GM18498 (cell line): ENCODE measurements at regions not wholly inside any gene's neighbourhood (a gene's known extent, or its start where the extent isn't known, plus 50 kb on each side); places are given as distances from the start of the nearest gene placed in this dataset.

ENCODE experiments used
- ATAC-seq: cut with Tn5 transposase; IDR thresholded peaks from one replicate; pipeline ENCODE4 v1.9.1; 2021; ENCODE audit warnings: mild to moderate bottlenecking, moderate library complexity; ENCODE audit not compliant: unreplicated experiment

- no peak for ATAC-seq
These were observed 132.2 kb downstream of the FOXL1 start for GRCh38 chr16:86710602-86710950.

GRCh38 chr16:86712158-86713009 lies 134.0 kb downstream of the FOXL1 start:
- ATAC-seq = no peak

- no peak for ATAC-seq
These were observed 134.8 kb downstream of the FOXL1 start for GRCh38 chr16:86713021-86713631.

- no peak for ATAC-seq
These were observed 135.8 kb downstream of the FOXL1 start for GRCh38 chr16:86714166-86714565.

- ATAC-seq = no peak
These were observed 138.3 kb downstream of the FOXL1 start for GRCh38 chr16:86716649-86717048.

- ATAC-seq = no peak
These were observed 139.8 kb downstream of the FOXL1 start for GRCh38 chr16:86718118-86718517.

GRCh38 chr16:86722970-86723369 lies 144.6 kb downstream of the FOXL1 start:
- no peak for ATAC-seq

- ATAC-seq = no peak
These were observed 145.3 kb downstream of the FOXL1 start for GRCh38 chr16:86723689-86724088.

GRCh38 chr16:86725401-86725800 lies 147.1 kb downstream of the FOXL1 start:
- ATAC-seq = no peak

- no peak for ATAC-seq
These were observed 148.0 kb downstream of the FOXL1 start for GRCh38 chr16:86726340-86726739.

- ATAC-seq = no peak
These were observed 148.8 kb downstream of the FOXL1 start for GRCh38 chr16:86727131-86727530.

GRCh38 chr16:86727632-86728031 lies 149.3 kb downstream of the FOXL1 start:
- no peak for ATAC-seq

- ATAC-seq = no peak
These were observed 151.3 kb downstream of the FOXL1 start for GRCh38 chr16:86729686-86730085.

- no peak for ATAC-seq
These were observed 151.7 kb downstream of the FOXL1 start for GRCh38 chr16:86730086-86730485.

GRCh38 chr16:86730597-86730996 lies 152.2 kb downstream of the FOXL1 start:
- no peak for ATAC-seq

GRCh38 chr16:86732621-86733295 lies 154.4 kb downstream of the FOXL1 start:
- no peak for ATAC-seq

GRCh38 chr16:86733546-86734254 lies 155.4 kb downstream of the FOXL1 start:
- ATAC-seq = no peak

- no peak for ATAC-seq
These were observed 156.5 kb downstream of the FOXL1 start for GRCh38 chr16:86734543-86735460.

- no peak for ATAC-seq
These were observed 157.4 kb downstream of the FOXL1 start for GRCh38 chr16:86735727-86736126.

- ATAC-seq = no peak
These were observed 158.2 kb downstream of the FOXL1 start for GRCh38 chr16:86736502-86736901.
